ENCODE measurements at regions not wholly inside any gene's neighbourhood (a gene's known extent, or its start where the extent isn't known, plus 50 kb on each side); places are given as distances from the start of the nearest gene placed in this dataset.

- TF ChIP-seq EZH2 (optimal IDR thresholded peaks at IDR 0.05; ENCODE audit: low read depth, low read length) (no peak), CTCF (IDR thresholded peaks at IDR 0.05; ENCODE audit: low read length) (no peak), EZH2phosphoT487 (IDR thresholded peaks at IDR 0.05; ENCODE audit: low read length) (no peak)
Measured at GRCh38 chrX:100479329-100479728, 69.3 kb upstream of the PCDH19 start.

Measured in MM.1S (cell line).